Spleen (tissue), 7 donors: ENCODE measurements at regions not wholly inside any gene's neighbourhood (a gene's known extent, or its start where the extent isn't known, plus 50 kb on each side); places are given as distances from the start of the nearest gene placed in this dataset.

Source experiments
- POLR2A ChIP-seq, 3 donors: fragments of 450-650 bp; IDR thresholded peaks; one replicate each; pipeline ENCODE4 v1.5.1; 2017; ENCODE audit warnings: antibody characterized with exemption in 3 of 3, mild to moderate bottlenecking in 1 of 3
- POLR2AphosphoS5 ChIP-seq, 3 donors: sonication (generic); formaldehyde crosslinking; IDR thresholded peaks; one replicate each; pipeline ENCODE4 v1.5.1; 2017; ENCODE audit warnings: antibody characterized with exemption in 3 of 3
- TF ChIP-seq, protein P1 (sequence below), 11 experiments: fragments of 200-600 bp in 7 of 11; fragments of 450-650 bp in 4 of 11; sonication (generic) in 4 of 11; IDR thresholded peaks in 8 of 11; conservative IDR thresholded peaks in 3 of 11; 1 replicate in 7 of 11; 2 replicates in 4 of 11; pipeline versions ENCODE4 v1.4.0 to v1.8.0; 2016 to 2021; ENCODE audit warnings: antibody characterized with exemption in 11 of 11, inconsistent platforms in 4 of 11, mild to moderate bottlenecking in 1 of 11
- donor health status: DM: no; HTN: no; CAD: no; lungs with moderate emphysema.
- donor health status: DM: no; HTN: no; CAD: no.
- donor health status: DM: no; HTN: no; CAD: no.

DNA sequence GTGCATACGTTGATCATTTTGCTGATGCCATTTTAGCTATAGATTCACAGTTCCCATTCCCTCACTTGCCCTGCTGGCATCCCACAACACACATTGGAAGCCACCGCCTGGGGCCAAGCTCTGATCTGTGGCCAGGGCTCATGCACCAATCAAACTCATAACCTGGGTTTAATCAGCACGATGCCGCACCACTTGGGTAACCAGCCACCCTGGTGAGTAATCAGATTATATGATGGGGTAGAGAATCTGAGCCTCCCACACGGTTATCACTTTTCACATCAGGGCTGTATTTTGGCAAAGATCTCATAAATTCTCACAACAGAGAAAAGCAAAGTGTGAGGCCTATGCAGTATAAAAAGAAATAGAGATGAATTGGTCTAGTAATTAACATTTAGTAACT, 66.0 kb upstream of the TNFRSF19 start:
- TF ChIP-seq, protein P1, sequence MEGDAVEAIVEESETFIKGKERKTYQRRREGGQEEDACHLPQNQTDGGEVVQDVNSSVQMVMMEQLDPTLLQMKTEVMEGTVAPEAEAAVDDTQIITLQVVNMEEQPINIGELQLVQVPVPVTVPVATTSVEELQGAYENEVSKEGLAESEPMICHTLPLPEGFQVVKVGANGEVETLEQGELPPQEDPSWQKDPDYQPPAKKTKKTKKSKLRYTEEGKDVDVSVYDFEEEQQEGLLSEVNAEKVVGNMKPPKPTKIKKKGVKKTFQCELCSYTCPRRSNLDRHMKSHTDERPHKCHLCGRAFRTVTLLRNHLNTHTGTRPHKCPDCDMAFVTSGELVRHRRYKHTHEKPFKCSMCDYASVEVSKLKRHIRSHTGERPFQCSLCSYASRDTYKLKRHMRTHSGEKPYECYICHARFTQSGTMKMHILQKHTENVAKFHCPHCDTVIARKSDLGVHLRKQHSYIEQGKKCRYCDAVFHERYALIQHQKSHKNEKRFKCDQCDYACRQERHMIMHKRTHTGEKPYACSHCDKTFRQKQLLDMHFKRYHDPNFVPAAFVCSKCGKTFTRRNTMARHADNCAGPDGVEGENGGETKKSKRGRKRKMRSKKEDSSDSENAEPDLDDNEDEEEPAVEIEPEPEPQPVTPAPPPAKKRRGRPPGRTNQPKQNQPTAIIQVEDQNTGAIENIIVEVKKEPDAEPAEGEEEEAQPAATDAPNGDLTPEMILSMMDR (IDR thresholded peaks at IDR 0.05 in 8 of 11, conservative IDR thresholded peaks at IDR 0.05 in 3 of 11): no peak
- TF ChIP-seq POLR2A (IDR thresholded peaks at IDR 0.05) (no peak), POLR2AphosphoS5 (IDR thresholded peaks at IDR 0.05) (no peak)
